Parathyroid adenoma (tissue), 2 donors: ENCODE measurements at regions not wholly inside any gene's neighbourhood (a gene's known extent, or its start where the extent isn't known, plus 50 kb on each side); places are given as distances from the start of the nearest gene placed in this dataset.

ENCODE experiments used
- H2AFZ ChIP-seq: fragments of 300-600 bp; sonication (generic); one replicate; pipeline ENCODE4 v1.7.0; 2017; ENCODE audit warnings: antibody characterized with exemption, mild to moderate bottlenecking
- H3K27ac ChIP-seq: fragments of 300-600 bp; sonication (generic); one replicate; pipeline ENCODE4 v1.7.0; 2017
- H3K27me3 ChIP-seq: fragments of 300-600 bp; sonication (generic); one replicate; pipeline ENCODE4 v1.7.0; 2017; ENCODE audit warnings: low read length; ENCODE audit not compliant: control insufficient read depth, insufficient read depth
- H3K36me3 ChIP-seq: fragments of 300-600 bp; sonication (generic); one replicate; pipeline ENCODE4 v1.7.0; 2017; ENCODE audit warnings: low read length; ENCODE audit not compliant: control insufficient read depth, insufficient read depth
- H3K4me1 ChIP-seq: fragments of 300-600 bp; sonication (generic); one replicate; pipeline ENCODE4 v1.7.0; 2017; ENCODE audit warnings: control low read depth
- H3K4me2 ChIP-seq: fragments of 300-600 bp; sonication (generic); one replicate; pipeline ENCODE4 v1.7.0; 2017; ENCODE audit warnings: low read length
- H3K4me3 ChIP-seq: fragments of 300-600 bp; sonication (generic); one replicate; pipeline ENCODE4 v1.7.0; 2017; ENCODE audit warnings: low read depth, low read length
- H3K79me2 ChIP-seq: fragments of 300-600 bp; sonication (generic); one replicate; pipeline ENCODE4 v1.7.0; 2017; ENCODE audit warnings: control low read depth
- H3K9ac ChIP-seq: fragments of 300-600 bp; sonication (generic); one replicate; pipeline ENCODE4 v1.7.0; 2017; ENCODE audit warnings: mild to moderate bottlenecking
- H3K9me3 ChIP-seq: fragments of 300-600 bp; sonication (generic); one replicate; pipeline ENCODE4 v1.7.0; 2017; ENCODE audit warnings: low read length; ENCODE audit not compliant: control insufficient read depth
- CTCF ChIP-seq: fragments of 300-600 bp; sonication (generic); IDR thresholded peaks from one replicate; pipeline ENCODE4 v1.7.0; 2017; ENCODE audit warnings: antibody characterized with exemption, mild to moderate bottlenecking
- donor health status: primary hyperparathyroidism.

- H3K27me3 ChIP-seq, result no peaks in the 10 kb centered on the region
- no peak overlapping the region for H3K27ac ChIP-seq
- no peak overlapping the region for H3K4me3 ChIP-seq
- no peaks in the 10 kb centered on the region for H3K4me1 ChIP-seq
- H3K4me2 ChIP-seq, result no peak overlapping the region
- TF ChIP-seq CTCF, result no peak
- no peaks in the 10 kb centered on the region for H3K9me3 ChIP-seq
- H3K9ac ChIP-seq, result no peak overlapping the region
- no peaks in the 10 kb centered on the region for H3K36me3 ChIP-seq
- no peak overlapping the region for H2AFZ ChIP-seq
- no peaks in the 10 kb centered on the region for H3K79me2 ChIP-seq
Observed at GRCh38 chr7:56181010-56181409, 64.8 kb upstream of the NUPR2 start.

GRCh38 chr7:56175771-56176170 lies 59.6 kb upstream of the NUPR2 start:
- H3K9ac ChIP-seq, result no peak overlapping the region
- TF ChIP-seq CTCF, result no peak
- H3K9me3 ChIP-seq, result no peaks in the 10 kb centered on the region
- peak overlapping the region; percentile 54 for H3K4me3 ChIP-seq
- peak overlapping the region; percentile 65 for H3K4me2 ChIP-seq
- H3K27ac ChIP-seq, result no peak overlapping the region
- no peak overlapping the region for H2AFZ ChIP-seq
- H3K36me3 ChIP-seq, result no peaks in the 10 kb centered on the region
- H3K4me1 ChIP-seq, result no peaks in the 10 kb centered on the region
- H3K79me2 ChIP-seq, result no peaks in the 10 kb centered on the region
- H3K27me3 ChIP-seq, result no peaks in the 10 kb centered on the region

GRCh38 chr7:56174875-56175760 lies 58.9 kb upstream of the NUPR2 start:
- no peak overlapping the region for H3K27ac ChIP-seq
- H3K27me3 ChIP-seq, result no peaks in the 10 kb centered on the region
- no peaks in the 10 kb centered on the region for H3K79me2 ChIP-seq
- no peak overlapping the region for H2AFZ ChIP-seq
- peak overlapping the region; percentile 54 for H3K4me3 ChIP-seq
- no peaks in the 10 kb centered on the region for H3K9me3 ChIP-seq
- H3K36me3 ChIP-seq, result no peaks in the 10 kb centered on the region
- H3K4me1 ChIP-seq, result no peaks in the 10 kb centered on the region
- no peak overlapping the region for H3K9ac ChIP-seq
- H3K4me2 ChIP-seq, result peak overlapping the region; percentile 65
- TF ChIP-seq CTCF, result no peak

GRCh38 chr7:56174346-56174874 lies 58.2 kb upstream of the NUPR2 start:
- no peak overlapping the region for H2AFZ ChIP-seq
- peak overlapping the region; percentile 61 for H3K4me2 ChIP-seq
- H3K4me3 ChIP-seq, result peak overlapping the region; percentile 31
- no peaks in the 10 kb centered on the region for H3K36me3 ChIP-seq
- no peaks in the 10 kb centered on the region for H3K9me3 ChIP-seq
- H3K9ac ChIP-seq, result no peak overlapping the region
- no peaks in the 10 kb centered on the region for H3K4me1 ChIP-seq
- no peak overlapping the region for H3K27ac ChIP-seq
- TF ChIP-seq CTCF, result no peak
- H3K27me3 ChIP-seq, result no peaks in the 10 kb centered on the region
- no peaks in the 10 kb centered on the region for H3K79me2 ChIP-seq
